Gastrocnemius medialis (tissue), 4 donors: ENCODE measurements at regions not wholly inside any gene's neighbourhood (a gene's known extent, or its start where the extent isn't known, plus 50 kb on each side); places are given as distances from the start of the nearest gene placed in this dataset.

Experiments used
- ATAC-seq, 2 donors: fragments of 150-250 bp; one replicate each; pipeline ENCODE4 v1.9.1; 2016
- DNase-seq, 2 donors: peaks; one replicate each; pipeline ENCODE4 v3.0.0-alpha.2; 2019
- H3K27ac ChIP-seq, 4 donors: fragments of 200-600 bp; sonication (generic); 1 replicate in 1 of 4; 2 replicates in 3 of 4; pipeline ENCODE4 v1.5.1; 2016 to 2018; ENCODE audit warnings: mild to moderate bottlenecking in 2 of 4, moderate library complexity in 1 of 4
- H3K27me3 ChIP-seq, 3 donors: fragments of 200-600 bp; sonication (generic) in 2 of 3; 1 replicate in 1 of 3; 2 replicates in 2 of 3; pipeline versions ENCODE4 v1.5.1 to v1.6.0; 2016 to 2019; ENCODE audit warnings: mild to moderate bottlenecking in 1 of 3, moderate library complexity in 1 of 3
- H3K36me3 ChIP-seq, 2 donors: fragments of 200-600 bp; sonication (generic) in 1 of 2; one replicate each; pipeline ENCODE4 v1.5.1; 2017 to 2018
- H3K4me1 ChIP-seq, 2 donors: fragments of 200-600 bp; sonication (generic) in 1 of 2; one replicate each; pipeline ENCODE4 v1.5.1; 2016 to 2017; ENCODE audit warnings: mild to moderate bottlenecking in 2 of 2
- H3K4me3 ChIP-seq, 4 donors: fragments of 200-600 bp; sonication (generic) in 3 of 4; 1 replicate in 1 of 4; 2 replicates in 3 of 4; pipeline ENCODE4 v1.5.1; 2016 to 2019; ENCODE audit warnings: mild to moderate bottlenecking in 2 of 4
- H3K9me3 ChIP-seq, 3 donors: fragments of 200-600 bp; sonication (generic) in 2 of 3; 1 replicate in 1 of 3; 2 replicates in 2 of 3; pipeline ENCODE4 v1.5.1; 2016 to 2019
- CTCF ChIP-seq, 5 experiments: fragments of 450-650 bp in 3 of 5; fragments of 200-600 bp in 2 of 5; sonication (generic) in 2 of 5; IDR thresholded peaks in 4 of 5; conservative IDR thresholded peaks in 1 of 5; 1 replicate in 4 of 5; 2 replicates in 1 of 5; pipeline ENCODE4 v1.5.1; 2016 to 2019; ENCODE audit warnings: antibody characterized with exemption in 5 of 5, mild to moderate bottlenecking in 3 of 5, moderate library complexity in 3 of 5
- POLR2A ChIP-seq, 2 donors: fragments of 450-650 bp; IDR thresholded peaks; one replicate each; pipeline ENCODE4 v1.6.1; 2017; ENCODE audit warnings: antibody characterized with exemption in 2 of 2, mild to moderate bottlenecking in 2 of 2, moderate library complexity in 2 of 2
- in situ Hi-C, 4 donors: fragments of 200-750 bp; cut with MboI; loops; one replicate each; pipeline versions ENCODE4 v1.15.0 to v1.8.0; 2017; ENCODE audit warnings: low sequenced_read_pairs in 4 of 4
- intact Hi-C: fragments of 100-400 bp; cut with DNase I; formaldehyde crosslinking; loops from one replicate; pipeline ENCODE4 v1.15.1; 2023; ENCODE audit warnings: low total_unique reads

GRCh38 chr19:30897553-30897952, 451.7 kb downstream of the TSHZ3 start:
- TF ChIP-seq CTCF (IDR thresholded peaks at IDR 0.05 in 4 of 5, conservative IDR thresholded peaks at IDR 0.05 in 1 of 5) (no peak), POLR2A (IDR thresholded peaks at IDR 0.05) (no peak)
- Histone ChIP-seq H3K36me3 (no peaks in the 10 kb centered on the region), H3K4me1 (peaks cover 4 to 16% of the 10 kb centered on the region in 2 donors), H3K27ac (no peak overlapping the region), H3K9me3 (no peaks in the 10 kb centered on the region), H3K27me3 (no peaks in the 10 kb centered on the region), H3K4me3 (no peak overlapping the region)
- in situ Hi-C loops = no loop called here
- ATAC-seq = no peak
- intact Hi-C loops = no loop called here
- DNase-seq = no peak

GRCh38 chr19:30897034-30897433, 452.2 kb downstream of the TSHZ3 start:
- Histone ChIP-seq H3K9me3 (no peaks in the 10 kb centered on the region), H3K27ac (no peak overlapping the region), H3K27me3 (no peaks in the 10 kb centered on the region), H3K4me3 (no peak overlapping the region), H3K36me3 (no peaks in the 10 kb centered on the region), H3K4me1 (peaks cover 4 to 16% of the 10 kb centered on the region in 2 donors)
- intact Hi-C loops (no loop called here), in situ Hi-C loops (no loop called here)
- DNase-seq (no peak), ATAC-seq (no peak)
- TF ChIP-seq CTCF (IDR thresholded peaks at IDR 0.05 in 4 of 5, conservative IDR thresholded peaks at IDR 0.05 in 1 of 5) (no peak), POLR2A (IDR thresholded peaks at IDR 0.05) (no peak)

GRCh38 chr19:30896554-30896953, 452.7 kb downstream of the TSHZ3 start:
- Histone ChIP-seq H3K9me3 (no peaks in the 10 kb centered on the region), H3K4me3 (no peak overlapping the region), H3K27ac (no peak overlapping the region), H3K36me3 (no peaks in the 10 kb centered on the region), H3K27me3 (no peaks in the 10 kb centered on the region), H3K4me1 (peaks cover 4 to 16% of the 10 kb centered on the region in 2 donors)
- no peak for ATAC-seq
- in situ Hi-C loops (no loop called here), intact Hi-C loops (no loop called here)
- DNase-seq = no peak
- TF ChIP-seq CTCF (IDR thresholded peaks at IDR 0.05 in 4 of 5, conservative IDR thresholded peaks at IDR 0.05 in 1 of 5) (no peak), POLR2A (IDR thresholded peaks at IDR 0.05) (no peak)

GRCh38 chr19:30895946-30896345, 453.3 kb downstream of the TSHZ3 start:
- no peak for ATAC-seq
- DNase-seq = no peak
- Histone ChIP-seq H3K36me3 (no peaks in the 10 kb centered on the region), H3K4me1 (peaks cover 4 to 16% of the 10 kb centered on the region in 2 donors), H3K4me3 (no peak overlapping the region), H3K27me3 (no peaks in the 10 kb centered on the region), H3K9me3 (no peaks in the 10 kb centered on the region), H3K27ac (peak overlapping the region in 1 of 4 donors; percentile 34)
- TF ChIP-seq CTCF (IDR thresholded peaks at IDR 0.05 in 4 of 5, conservative IDR thresholded peaks at IDR 0.05 in 1 of 5) = no peak
- no peak for TF ChIP-seq POLR2A (IDR thresholded peaks at IDR 0.05)
- in situ Hi-C loops (no loop called here), intact Hi-C loops (no loop called here)

DNA sequence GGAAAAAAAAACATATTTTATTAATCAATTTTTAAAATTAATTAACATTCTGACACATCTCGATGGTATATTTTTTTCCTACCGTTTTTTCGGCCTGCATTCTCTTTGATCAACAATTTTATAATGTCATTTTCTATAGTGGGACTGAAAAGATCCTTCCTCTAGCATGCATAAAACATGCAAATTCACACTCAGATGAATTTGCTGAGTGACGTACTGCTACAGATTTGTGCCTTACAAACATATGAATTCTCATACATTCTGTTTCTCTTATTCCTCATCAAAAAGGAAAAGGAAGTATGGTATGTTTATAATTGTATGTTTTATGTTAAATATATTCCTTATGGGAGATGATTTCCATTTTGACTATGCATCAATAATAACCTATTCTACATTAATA, 458.2 kb downstream of the TSHZ3 start:
- no peak overlapping the region for H3K4me3 ChIP-seq
- ATAC-seq (no peak), DNase-seq (no peak)
- TF ChIP-seq CTCF (IDR thresholded peaks at IDR 0.05 in 4 of 5, conservative IDR thresholded peaks at IDR 0.05 in 1 of 5) = no peak
- no peak for TF ChIP-seq POLR2A (IDR thresholded peaks at IDR 0.05)
- no peak overlapping the region for H3K27ac ChIP-seq
- in situ Hi-C loops = no loop called here
- no peaks in the 10 kb centered on the region for H3K27me3 ChIP-seq
- no peaks in the 10 kb centered on the region for H3K9me3 ChIP-seq
- intact Hi-C loops = no loop called here
- peaks cover 0 to 24% of the 10 kb centered on the region in 2 donors for H3K4me1 ChIP-seq
- no peaks in the 10 kb centered on the region for H3K36me3 ChIP-seq
